ENCODE measurements at regions not wholly inside any gene's neighbourhood (a gene's known extent, or its start where the extent isn't known, plus 50 kb on each side); places are given as distances from the start of the nearest gene placed in this dataset.

DNA sequence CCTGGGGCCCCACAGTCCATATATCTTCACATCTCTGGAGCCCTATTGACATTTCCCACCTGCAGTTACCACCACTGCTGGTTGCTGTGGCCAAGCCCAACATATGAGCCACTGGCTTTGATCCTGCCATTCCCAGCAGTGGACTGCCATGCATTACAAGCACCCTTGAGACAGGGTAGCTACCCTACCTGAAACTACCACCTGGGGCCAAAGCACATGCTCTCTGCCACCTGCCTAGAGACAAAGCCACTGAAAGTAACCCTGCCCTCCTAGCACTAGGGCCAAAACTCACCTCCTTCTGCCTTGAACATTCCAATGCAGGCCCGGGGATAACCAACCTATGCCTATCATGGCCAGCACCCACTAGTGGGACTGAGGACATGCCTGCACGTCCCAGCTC is 255.5 kb upstream of the KHDRBS2 start:
- DNase-seq (ENCODE audit: low read depth) = no peak
- no peak overlapping the region for H3K4me3 ChIP-seq (ENCODE audit: low read length)

DNA sequence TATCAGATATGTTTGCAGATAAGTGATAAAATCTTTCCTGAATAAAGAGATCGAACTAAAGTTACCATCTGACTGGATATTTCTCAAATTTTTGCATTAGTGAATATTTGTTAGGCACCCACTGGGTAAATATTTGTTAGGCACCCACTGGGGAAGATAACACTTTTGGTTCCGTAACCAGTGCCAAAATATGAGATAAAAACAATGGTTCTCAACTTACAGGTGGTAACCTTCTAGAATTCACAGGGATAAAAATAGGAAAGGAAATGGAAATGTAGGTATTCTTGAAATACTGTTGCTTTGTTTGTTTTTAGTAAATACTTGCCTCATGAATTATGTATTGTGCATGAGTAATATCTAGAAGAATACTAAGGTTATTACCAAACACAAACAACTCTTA is 245.0 kb upstream of the KHDRBS2 start:
- DNase-seq (ENCODE audit: low read depth) = no peak
- TF ChIP-seq, protein P1, sequence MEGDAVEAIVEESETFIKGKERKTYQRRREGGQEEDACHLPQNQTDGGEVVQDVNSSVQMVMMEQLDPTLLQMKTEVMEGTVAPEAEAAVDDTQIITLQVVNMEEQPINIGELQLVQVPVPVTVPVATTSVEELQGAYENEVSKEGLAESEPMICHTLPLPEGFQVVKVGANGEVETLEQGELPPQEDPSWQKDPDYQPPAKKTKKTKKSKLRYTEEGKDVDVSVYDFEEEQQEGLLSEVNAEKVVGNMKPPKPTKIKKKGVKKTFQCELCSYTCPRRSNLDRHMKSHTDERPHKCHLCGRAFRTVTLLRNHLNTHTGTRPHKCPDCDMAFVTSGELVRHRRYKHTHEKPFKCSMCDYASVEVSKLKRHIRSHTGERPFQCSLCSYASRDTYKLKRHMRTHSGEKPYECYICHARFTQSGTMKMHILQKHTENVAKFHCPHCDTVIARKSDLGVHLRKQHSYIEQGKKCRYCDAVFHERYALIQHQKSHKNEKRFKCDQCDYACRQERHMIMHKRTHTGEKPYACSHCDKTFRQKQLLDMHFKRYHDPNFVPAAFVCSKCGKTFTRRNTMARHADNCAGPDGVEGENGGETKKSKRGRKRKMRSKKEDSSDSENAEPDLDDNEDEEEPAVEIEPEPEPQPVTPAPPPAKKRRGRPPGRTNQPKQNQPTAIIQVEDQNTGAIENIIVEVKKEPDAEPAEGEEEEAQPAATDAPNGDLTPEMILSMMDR (IDR thresholded peaks at IDR 0.05; ENCODE audit: insufficient read depth, low read depth, low read length, missing control alignments) = no peak
- no peak overlapping the region for H3K4me3 ChIP-seq (ENCODE audit: low read length)

More for the DNA sequence above, 255.5 kb upstream of the KHDRBS2 start:
- TF ChIP-seq, protein P1 (IDR thresholded peaks at IDR 0.05; ENCODE audit: insufficient read depth, low read depth, low read length, missing control alignments) = no peak

DNA sequence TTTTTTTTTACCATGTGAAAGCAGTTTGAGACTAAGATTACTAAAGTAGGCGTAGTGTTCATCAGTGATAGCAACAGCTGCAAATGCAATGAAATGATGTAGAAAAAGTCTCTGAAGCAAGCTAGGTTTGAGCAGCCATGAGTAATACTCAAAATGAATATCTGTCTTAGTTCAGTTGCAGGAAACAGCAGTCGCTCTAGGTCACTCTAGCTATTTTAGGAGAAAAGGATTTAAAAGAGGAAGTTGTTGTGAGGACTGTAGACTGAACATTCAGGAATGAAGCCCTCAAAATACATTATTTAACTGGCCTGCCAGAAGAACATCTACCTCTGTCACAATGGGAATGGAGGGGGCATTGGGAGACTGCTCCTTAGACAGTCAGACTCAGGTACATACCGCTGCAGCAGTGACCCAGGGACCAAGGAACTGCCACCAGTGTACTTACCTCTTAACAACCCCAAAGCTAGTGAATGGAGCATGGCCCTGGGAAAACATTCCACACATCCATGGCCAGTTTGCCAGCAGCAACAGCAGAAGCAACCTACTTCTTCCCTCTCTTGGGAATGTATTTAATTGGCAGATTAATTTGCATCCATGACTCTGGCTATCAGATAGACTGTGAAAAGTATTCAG is 243.0 kb upstream of the KHDRBS2 start:
- TF ChIP-seq, protein P1 (IDR thresholded peaks at IDR 0.05; ENCODE audit: insufficient read depth, low read depth, low read length, missing control alignments) = no peak
- H3K4me3 ChIP-seq (ENCODE audit: low read length) = no peak overlapping the region
- DNase-seq (ENCODE audit: low read depth) = no peak

DNA sequence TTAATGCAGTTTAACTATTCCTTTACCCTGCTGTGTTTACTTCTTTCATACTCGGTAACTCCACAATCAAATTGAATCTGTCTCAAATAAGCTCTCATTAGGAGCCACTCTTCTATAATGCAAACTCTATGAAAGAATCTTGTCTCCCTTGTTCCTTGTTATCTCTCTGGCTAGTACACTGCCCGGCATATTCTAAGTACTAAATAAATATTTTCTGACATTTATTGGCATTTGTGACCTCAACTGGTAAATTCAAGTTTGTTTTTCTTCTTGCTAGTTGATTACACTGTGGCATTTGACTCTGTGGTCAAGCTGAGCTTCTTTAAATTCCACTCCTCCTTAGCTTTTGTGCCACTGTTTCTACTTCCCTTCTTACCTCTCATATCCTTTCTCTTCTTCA is 237.6 kb upstream of the KHDRBS2 start:
- H3K4me3 ChIP-seq (ENCODE audit: low read length) = no peak overlapping the region
- DNase-seq (ENCODE audit: low read depth) = no peak
- TF ChIP-seq, protein P1 (IDR thresholded peaks at IDR 0.05; ENCODE audit: insufficient read depth, low read depth, low read length, missing control alignments) = no peak

DNA sequence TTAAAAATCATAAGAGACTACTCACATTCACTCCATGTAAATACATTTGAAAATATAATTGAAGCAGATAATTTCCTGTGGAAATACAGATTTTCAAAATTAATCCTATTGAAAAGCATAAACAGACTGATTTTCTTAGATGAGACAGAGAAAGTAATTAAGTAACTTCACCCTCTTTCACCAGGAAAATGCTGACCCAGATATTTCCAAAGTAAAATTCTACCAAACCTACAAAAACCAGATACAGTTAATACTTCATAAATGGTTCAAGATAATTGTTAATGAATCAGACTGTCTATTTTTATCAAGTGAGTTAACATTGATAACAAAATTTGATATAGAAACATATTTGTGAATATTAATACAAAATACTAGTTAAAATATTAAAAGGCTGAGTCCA is 233.5 kb upstream of the KHDRBS2 start:
- no peak overlapping the region for H3K4me3 ChIP-seq (ENCODE audit: low read length)
- no peak for DNase-seq (ENCODE audit: low read depth)
- TF ChIP-seq, protein P1 (IDR thresholded peaks at IDR 0.05; ENCODE audit: insufficient read depth, low read depth, low read length, missing control alignments) = no peak

DNA sequence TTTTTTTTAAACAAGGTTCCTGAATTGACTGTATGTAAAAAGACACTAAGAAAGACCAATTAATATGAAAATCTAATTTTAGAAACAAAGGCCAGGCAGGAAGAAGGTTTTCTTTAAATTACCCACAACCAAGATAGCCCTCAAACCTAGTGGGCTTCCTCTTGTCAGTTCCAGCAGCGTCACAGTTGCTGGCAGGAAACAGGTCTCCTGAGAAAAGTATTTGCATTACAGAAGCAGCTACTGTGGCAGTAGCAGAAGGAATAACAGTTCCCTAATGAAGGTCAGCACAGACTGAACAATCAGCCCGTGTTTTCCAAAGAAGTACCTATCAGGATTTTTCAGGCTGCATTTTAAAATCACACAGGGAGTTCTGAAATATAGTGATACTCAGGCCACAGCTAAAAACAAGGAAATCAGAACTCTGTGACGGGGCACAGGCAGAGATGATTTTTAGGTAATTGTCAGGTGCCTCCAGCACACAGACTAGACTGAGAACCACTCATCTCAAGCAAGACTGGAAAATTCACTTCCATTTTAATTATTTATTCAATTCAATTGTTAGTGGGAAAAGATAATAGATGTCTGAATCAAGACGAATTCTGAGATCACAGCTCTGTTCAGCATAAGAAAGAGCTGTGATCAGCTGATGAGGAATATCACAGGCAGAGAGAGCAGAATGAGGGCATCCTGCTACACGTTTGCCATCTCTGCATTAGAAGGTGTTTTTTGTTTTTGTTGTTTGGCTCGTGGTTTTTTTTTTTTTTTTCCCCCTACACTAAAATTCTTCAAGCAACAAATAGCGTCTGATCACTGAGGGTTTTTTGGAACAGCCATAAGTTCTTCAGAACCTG is 230.5 kb upstream of the KHDRBS2 start:
- no peak overlapping the region for H3K4me3 ChIP-seq (ENCODE audit: low read length)
- TF ChIP-seq, protein P1 (IDR thresholded peaks at IDR 0.05; ENCODE audit: insufficient read depth, low read depth, low read length, missing control alignments) = no peak
- no peak for DNase-seq (ENCODE audit: low read depth)
